ENCODE measurements at regions not wholly inside any gene's neighbourhood (a gene's known extent, or its start where the extent isn't known, plus 50 kb on each side); places are given as distances from the start of the nearest gene placed in this dataset.
A peak's percentile ranks its signal among the peaks of the same experiment; 100 is the strongest.

GRCh38 chr2:207449642-207450165 lies 80.1 kb upstream of the CREB1 start:
- DNase-seq (ENCODE audit: low spot score): no peak

GRCh38 chr2:207450186-207450585 lies 79.6 kb upstream of the CREB1 start:
- DNase-seq (ENCODE audit: low spot score): no peak

GRCh38 chr2:207458582-207458981 lies 71.2 kb upstream of the CREB1 start:
- no peak for DNase-seq (ENCODE audit: low spot score)

GRCh38 chr2:207459990-207460757 lies 69.6 kb upstream of the CREB1 start:
- no peak for DNase-seq (ENCODE audit: low spot score)

- DNase-seq (ENCODE audit: low spot score): no peak
These were observed 66.3 kb upstream of the CREB1 start for GRCh38 chr2:207463433-207463832.

- no peak for DNase-seq (ENCODE audit: low spot score)
These were observed 65.8 kb upstream of the CREB1 start for GRCh38 chr2:207464007-207464406.

GRCh38 chr2:207465894-207466293 lies 63.9 kb upstream of the CREB1 start:
- DNase-seq (ENCODE audit: low spot score): no peak

GRCh38 chr2:207467716-207468347 lies 61.9 kb upstream of the CREB1 start:
- DNase-seq (ENCODE audit: low spot score): no peak

GRCh38 chr2:207468488-207468887 lies 61.3 kb upstream of the CREB1 start:
- no peak for DNase-seq (ENCODE audit: low spot score)

GRCh38 chr2:207469451-207469850 lies 60.3 kb upstream of the CREB1 start:
- no peak for DNase-seq (ENCODE audit: low spot score)

GRCh38 chr2:207469943-207470729 lies 59.6 kb upstream of the CREB1 start:
- DNase-seq (ENCODE audit: low spot score): no peak

- no peak for DNase-seq (ENCODE audit: low spot score)
These were observed 58.5 kb upstream of the CREB1 start for GRCh38 chr2:207471261-207471660.

GRCh38 chr2:207472343-207473048 lies 57.3 kb upstream of the CREB1 start:
- DNase-seq (ENCODE audit: low spot score): no peak

GRCh38 chr2:207473049-207473930 lies 56.5 kb upstream of the CREB1 start:
- DNase-seq (ENCODE audit: low spot score): peak; percentile 58

- DNase-seq (ENCODE audit: low spot score): no peak
These were observed 55.9 kb upstream of the CREB1 start for GRCh38 chr2:207473931-207474235.

- no peak for DNase-seq (ENCODE audit: low spot score)
These were observed 54.8 kb upstream of the CREB1 start for GRCh38 chr2:207474863-207475485.

GRCh38 chr2:207475546-207475945 lies 54.2 kb upstream of the CREB1 start:
- no peak for DNase-seq (ENCODE audit: low spot score)

GRCh38 chr2:207477896-207478295 lies 51.9 kb upstream of the CREB1 start:
- DNase-seq (ENCODE audit: low spot score): no peak

GRCh38 chr2:207478572-207478971 lies 51.2 kb upstream of the CREB1 start:
- no peak for DNase-seq (ENCODE audit: low spot score)

GRCh38 chr2:207479198-207479785 lies 50.5 kb upstream of the CREB1 start:
- no peak for DNase-seq (ENCODE audit: low spot score)
